ENCODE measurements at regions not wholly inside any gene's neighbourhood (a gene's known extent, or its start where the extent isn't known, plus 50 kb on each side); places are given as distances from the start of the nearest gene placed in this dataset.
"Not testable (repeated sequence)": the region's sequence is repeated elsewhere in the genome, so short reads cannot be mapped to it uniquely, and the experiment has no call there.

DNA sequence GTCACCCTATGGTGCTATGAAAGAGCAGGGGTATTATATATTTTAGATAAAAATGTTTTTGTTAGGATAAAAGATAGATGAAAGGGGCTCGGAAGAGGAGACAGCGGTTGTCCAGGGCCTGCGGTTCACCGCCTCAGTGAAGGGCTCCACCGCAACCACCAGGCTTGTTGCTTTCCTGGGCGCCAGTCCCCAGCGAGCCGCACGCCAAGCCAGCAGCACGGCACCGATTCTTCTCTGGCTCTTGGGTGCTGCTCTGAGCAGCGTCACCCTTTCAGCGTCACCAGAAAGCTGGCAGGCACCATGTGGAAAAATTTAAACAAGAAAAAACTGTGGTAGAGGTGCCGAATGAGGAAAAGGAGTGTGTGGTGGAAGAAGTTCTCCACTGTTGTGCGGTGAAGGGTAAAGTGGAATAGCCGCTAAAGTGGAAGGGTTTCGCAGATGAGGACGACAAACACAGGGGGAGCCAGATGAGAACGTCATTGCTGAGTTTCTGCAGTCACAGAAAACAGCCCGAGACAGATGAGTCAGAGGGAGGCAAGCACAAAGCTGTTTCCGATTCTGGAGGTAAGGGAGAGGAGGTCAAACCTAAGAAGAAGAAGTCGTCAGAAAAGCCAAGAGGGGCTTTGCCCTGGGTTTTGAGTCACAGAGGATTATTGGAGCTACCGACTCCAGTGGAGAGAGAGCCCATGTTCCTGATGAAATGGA is 569.2 kb downstream of the ZBBX start:
- no peak for DNase-seq

DNA sequence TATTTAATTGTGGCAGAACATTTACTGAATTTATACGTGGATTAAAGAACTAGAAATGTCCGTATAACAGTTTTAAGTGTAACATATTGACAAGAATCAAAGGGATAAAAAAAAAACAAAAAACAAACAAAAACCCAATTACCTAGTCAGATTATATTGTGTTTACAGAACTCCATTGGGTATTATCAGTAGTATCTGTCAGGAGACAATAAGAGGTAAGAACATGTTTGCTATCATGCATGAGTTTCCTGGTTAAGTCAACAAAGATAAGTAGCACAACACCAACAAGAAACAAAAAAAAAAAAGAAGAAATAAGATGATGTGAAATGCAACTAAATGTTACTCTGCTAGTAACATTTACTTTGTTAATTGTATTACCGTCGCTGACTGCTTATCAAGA is 570.6 kb downstream of the ZBBX start:
- DNase-seq: no peak

- DNase-seq: no peak
Observed at GRCh38 chr3:166788936-166789335, 591.2 kb downstream of the ZBBX start.

- no peak for DNase-seq
Observed at GRCh38 chr3:166785876-166786275, 594.2 kb downstream of the ZBBX start.

DNA sequence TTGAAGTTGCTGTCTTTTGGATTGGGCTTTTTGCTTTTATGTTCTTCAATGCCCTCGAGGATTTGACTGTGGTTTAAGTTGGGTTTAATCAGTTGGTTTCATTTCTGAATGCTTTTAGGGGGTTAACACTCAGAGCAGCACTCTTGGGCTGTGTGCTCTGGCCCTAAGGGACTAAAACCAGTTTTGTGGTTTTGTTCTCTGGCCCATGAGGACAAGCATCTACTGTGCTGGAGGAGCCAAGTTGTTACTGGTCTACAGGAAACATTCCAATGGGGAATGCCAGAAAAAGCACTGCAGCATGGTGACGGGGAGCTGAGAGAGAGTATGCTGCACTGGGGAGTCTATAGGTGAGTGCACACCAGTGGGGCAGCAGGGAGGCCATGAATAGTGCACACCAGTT is 596.9 kb downstream of the ZBBX start:
- no peak for DNase-seq

GRCh38 chr3:166764698-166765318 is 615.3 kb downstream of the ZBBX start:
- no peak for DNase-seq

DNA sequence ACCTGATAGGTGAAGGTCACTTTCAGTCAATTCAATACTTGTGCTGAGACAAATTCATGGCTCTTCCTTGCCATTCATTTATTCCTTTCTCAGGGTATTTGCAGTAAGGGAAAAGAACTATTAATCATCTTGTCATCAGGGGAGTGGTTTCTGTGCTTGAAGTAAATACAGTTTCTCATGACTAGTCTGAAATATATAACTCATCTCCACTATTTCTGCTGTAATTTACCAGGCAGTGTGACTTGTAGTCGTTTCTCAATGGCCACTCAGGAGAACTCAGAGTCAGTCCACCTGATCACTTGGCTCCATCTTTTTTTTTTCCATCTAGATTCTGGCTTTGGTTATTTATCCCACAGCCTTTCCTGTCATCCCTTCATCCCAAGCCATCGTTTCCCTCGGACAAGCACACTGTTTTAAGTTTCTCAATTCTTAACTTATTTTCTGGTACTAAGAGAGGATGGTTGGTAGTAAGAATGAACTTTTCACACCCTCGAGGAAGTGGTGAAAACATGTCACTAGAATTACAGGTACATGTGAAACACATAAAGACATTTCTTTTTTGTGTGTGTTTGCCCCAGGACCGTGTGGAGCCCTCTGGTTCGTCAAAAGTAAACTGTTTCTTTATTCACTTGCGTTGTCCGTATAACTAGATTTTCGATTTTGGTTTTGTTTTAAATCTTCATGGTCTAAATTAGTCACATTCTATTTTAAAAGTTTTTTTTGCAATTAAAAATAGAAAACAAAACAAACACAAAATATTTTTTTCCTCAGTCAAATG is 620.2 kb downstream of the ZBBX start:
- no peak for DNase-seq

GRCh38 chr3:166752214-166752613 is 627.9 kb downstream of the ZBBX start:
- no peak for DNase-seq

DNA sequence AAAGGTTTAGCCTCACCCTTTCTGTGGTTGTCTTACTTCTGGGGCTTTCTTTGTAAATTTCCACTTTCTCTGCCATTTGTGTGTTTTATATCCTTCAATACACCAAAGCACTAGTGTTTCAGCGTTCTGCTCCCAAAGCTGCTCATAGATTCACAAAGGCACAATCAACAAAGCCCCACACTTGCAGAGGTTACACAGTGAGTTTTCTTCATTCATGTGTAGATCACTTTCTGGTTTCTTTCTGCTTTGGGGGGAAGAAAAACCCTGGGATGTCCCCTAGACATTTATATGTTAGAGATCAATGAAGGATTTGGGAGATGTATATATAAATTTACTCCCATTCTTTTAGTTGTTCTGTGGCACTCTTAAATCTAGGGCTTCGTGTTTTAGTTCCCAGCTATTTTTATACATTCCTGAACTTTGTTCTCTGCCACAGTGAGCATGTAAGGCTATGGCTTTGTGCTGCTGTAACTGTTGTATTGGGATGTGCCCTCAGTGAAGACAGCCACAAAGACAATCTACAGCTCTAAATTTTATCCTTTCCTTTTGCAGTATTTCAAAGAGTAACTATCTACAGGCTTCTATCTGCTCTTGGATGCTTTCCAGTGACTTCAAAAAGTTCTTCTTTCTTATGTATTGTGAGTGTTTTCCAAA is 636.5 kb downstream of the ZBBX start:
- DNase-seq: no peak

DNA sequence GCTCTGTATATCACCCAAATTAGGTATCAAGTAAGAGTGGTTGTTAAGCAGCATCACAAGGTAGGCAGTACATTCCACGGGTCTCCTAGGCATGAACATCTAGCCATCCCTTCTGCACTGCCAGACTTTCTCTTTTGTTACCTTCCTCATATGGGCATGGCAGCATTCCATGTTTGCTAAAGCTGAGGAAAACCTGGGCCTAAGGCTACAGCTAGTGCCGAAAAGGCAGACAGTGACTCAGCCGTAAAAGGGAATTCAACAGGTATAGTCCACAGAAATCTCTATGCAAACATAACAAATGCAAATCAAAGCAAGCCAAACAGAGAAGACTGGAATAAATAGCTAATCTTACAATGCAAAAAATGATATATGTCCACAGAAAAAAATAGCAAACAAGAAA is 645.4 kb downstream of the ZBBX start:
- DNase-seq: no peak

GRCh38 chr3:166731701-166732100 is 648.4 kb downstream of the ZBBX start:
- no peak for DNase-seq

- DNase-seq: no peak
Observed at GRCh38 chr3:166721466-166721865, 658.6 kb downstream of the ZBBX start.

DNA sequence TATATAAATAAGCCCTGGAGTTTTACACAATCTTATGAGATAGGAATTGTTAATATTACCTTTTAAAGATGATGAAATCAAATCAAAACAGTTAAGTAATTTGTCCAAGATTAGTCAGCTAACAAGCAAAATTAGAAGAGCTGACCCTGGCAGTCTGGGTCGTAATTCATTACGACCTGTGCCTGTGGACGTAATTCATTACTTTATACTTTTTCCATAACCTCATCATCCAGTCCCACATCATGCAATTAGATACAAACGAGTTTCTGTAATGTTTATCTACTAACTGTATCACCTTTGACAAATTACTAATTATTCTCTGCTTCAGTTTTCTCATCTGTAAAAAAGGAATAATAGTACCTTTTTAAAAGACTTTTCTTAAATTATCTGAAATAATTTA is 665.9 kb downstream of the ZBBX start:
- no peak for DNase-seq

- no peak for DNase-seq
Observed at GRCh38 chr3:166713787-166714186, 666.3 kb downstream of the ZBBX start.

DNA sequence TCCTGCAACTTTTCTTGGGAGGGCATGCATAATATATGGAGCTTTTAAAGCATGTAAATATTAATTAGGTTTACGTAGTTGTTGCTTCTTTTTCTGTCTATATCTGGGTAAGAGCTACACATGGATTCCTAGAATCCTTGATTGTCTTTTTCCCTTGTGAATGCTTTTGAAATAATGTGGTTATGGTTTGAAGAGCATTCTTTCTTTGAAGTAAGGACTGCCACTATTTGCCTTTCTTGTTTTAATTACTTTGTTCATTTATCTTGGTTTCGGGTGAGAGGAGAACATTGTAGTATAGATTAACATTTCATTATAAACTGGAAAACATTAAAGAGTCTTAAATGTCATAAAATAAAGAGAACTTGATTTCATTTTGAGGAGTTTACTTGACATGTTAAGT is 674.0 kb downstream of the ZBBX start:
- DNase-seq: no peak

- DNase-seq: no peak
Observed at GRCh38 chr3:166697495-166697894, 682.6 kb downstream of the ZBBX start.

DNA sequence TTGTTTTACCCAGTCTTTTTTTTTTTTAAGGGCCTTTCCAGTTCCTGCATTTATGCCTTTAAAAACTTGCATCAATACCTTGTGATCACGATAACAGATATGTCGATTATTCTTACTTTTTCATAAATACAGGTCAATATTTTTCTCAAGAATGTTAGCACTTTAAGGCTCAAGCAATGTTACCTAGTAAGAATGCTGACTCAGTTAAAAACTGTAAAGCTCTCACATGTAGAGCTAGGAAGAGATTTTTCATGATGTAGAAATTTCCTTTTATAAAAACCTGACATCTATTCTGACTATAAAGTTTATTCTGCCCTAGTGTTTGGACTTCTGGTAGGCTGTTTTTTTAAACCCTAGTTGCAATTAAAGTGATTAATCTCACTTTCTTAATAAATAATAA is 684.0 kb downstream of the ZBBX start:
- DNase-seq: no peak

DNA sequence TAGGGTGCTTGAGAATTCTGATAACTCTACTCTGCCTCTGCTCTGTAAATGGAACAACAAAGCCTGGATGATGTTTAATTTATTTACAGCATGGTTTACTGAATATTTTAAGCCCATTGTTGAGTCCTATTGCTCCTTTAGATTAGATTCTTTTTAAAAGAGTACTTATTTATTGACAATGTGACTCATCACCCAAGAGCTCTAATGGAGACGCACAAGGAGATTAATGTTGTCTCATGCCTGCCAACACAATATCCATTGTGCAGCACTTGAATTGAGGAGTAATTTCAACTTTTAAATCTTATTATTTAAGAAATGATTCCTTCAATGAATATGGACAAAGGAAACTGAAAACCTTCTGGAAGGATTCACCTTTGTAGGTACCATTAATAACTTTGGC is 691.4 kb downstream of the ZBBX start:
- no peak for DNase-seq

DNA sequence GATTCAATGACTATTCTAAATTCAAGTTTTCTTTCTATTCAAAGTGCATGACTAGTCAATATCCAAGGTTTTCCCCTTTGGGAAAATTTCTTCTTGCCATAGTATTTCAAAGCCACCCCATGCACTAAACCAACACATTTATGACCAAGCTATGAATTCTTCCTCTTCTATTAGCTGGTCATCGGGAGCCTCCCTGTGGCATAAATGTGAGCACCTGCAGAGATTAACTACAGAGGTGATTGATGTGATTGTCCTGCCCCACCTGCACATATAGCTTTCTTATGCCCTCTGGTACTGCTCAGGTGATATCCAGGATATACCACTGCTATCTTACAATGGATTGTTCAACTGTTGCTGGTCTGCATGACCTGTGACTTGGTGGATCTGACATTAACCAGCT is 694.9 kb downstream of the ZBBX start:
- no peak for DNase-seq

DNA sequence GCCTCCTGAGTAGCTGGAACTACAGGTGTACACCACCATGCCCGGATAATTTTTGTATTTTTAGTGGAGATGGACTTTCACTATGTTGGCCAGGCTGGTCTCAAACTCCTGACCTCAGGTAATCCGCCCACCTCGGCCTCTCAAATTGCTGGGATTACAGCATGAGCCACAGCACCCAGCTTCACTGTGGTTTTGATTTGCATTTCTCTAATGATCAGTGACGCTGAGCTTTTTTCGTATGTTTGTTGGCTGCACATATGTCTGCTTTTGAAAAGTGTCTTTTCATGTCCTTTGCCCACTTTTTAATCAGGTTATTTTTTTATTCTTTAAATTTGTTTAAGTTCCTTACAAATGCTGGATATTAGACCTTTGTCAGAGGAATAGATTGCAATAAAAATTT is 696.0 kb downstream of the ZBBX start:
- not testable (repeated sequence) for DNase-seq

- DNase-seq: no peak
Observed at GRCh38 chr3:166669781-166670180, 710.3 kb downstream of the ZBBX start.

- DNase-seq: no peak
Observed at GRCh38 chr3:166663194-166663593, 716.9 kb downstream of the ZBBX start.

DNA sequence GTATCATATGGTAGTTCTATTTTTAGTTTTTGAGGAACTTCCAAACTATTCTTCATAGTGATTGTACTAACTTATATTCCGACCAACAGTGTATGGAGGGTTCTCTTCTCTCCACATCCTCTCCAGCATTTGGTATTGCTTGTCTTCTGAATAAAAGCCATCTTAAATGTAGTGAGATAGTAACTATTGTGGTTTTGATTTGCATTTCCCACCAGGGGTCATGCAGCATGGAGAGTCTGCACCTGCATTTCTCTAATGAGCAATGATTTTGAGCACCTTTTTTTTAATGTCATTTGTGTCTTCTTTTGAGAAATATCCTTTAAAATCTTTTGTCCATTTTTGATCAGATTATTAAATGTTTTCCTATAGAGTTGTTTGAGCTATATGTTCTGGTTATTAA is 718.5 kb downstream of the ZBBX start:
- DNase-seq: no peak

GRCh38 chr3:166660962-166661361 is 719.1 kb downstream of the ZBBX start:
- DNase-seq: no peak
